MM.1S (cell line): ENCODE measurements at regions not wholly inside any gene's neighbourhood (a gene's known extent, or its start where the extent isn't known, plus 50 kb on each side); places are given as distances from the start of the nearest gene placed in this dataset.

Experiments
- DNase-seq: peaks from one replicate; pipeline ENCODE4 v3.0.0-alpha.2; 2015
- H2AFZ ChIP-seq: fragments of 300-600 bp; sonication (generic); 2 replicates; pipeline ENCODE4 v1.6.0; 2016; ENCODE audit warnings: antibody characterized with exemption, low read length
- H3F3A ChIP-seq: fragments of 300-600 bp; sonication (generic); 2 replicates; pipeline ENCODE4 v1.6.1; 2016; ENCODE audit warnings: mild to moderate bottlenecking, antibody characterized with exemption, low read length, moderate library complexity, mixed read lengths; ENCODE audit not compliant: insufficient read depth
- H3K27ac ChIP-seq: fragments of 300-600 bp; sonication (generic); 2 replicates; pipeline ENCODE4 v1.5.1; 2016; ENCODE audit warnings: mild to moderate bottlenecking, low read length
- H3K27me3 ChIP-seq: fragments of 300-600 bp; sonication (generic); replicated peaks from 2 replicates; pipeline ENCODE4 v1.6.0; 2016; ENCODE audit warnings: low read length; ENCODE audit not compliant: insufficient read depth
- H3K36me3 ChIP-seq: fragments of 300-600 bp; sonication (generic); replicated peaks from 2 replicates; pipeline ENCODE4 v1.6.1; 2016; ENCODE audit warnings: mild to moderate bottlenecking, low read length, mixed read lengths; ENCODE audit not compliant: insufficient read depth
- H3K4me1 ChIP-seq: fragments of 300-600 bp; sonication (generic); 2 replicates; pipeline ENCODE4 v1.6.1; 2016; ENCODE audit warnings: low read length, mixed read lengths
- H3K4me2 ChIP-seq: fragments of 300-600 bp; sonication (generic); 2 replicates; pipeline ENCODE4 v1.6.0; 2016; ENCODE audit warnings: low read depth, low read length
- H3K4me3 ChIP-seq: fragments of 300-600 bp; sonication (generic); 2 replicates; pipeline ENCODE4 v1.5.1; 2016; ENCODE audit warnings: low read length, mixed read lengths
- H3K79me2 ChIP-seq: fragments of 300-600 bp; sonication (generic); 2 replicates; pipeline ENCODE4 v1.6.1; 2016; ENCODE audit warnings: mixed run types, low read length, mixed read lengths
- H3K9ac ChIP-seq: fragments of 300-600 bp; sonication (generic); 2 replicates; pipeline ENCODE4 v1.6.1; 2016; ENCODE audit warnings: low read length, mixed read lengths
- H3K9me2 ChIP-seq: fragments of 300-600 bp; sonication (generic); replicated peaks from 2 replicates; pipeline ENCODE4 v1.6.1; 2016; ENCODE audit warnings: mild to moderate bottlenecking, low read length, mixed read lengths; ENCODE audit not compliant: insufficient read depth
- H3K9me3 ChIP-seq: fragments of 300-600 bp; sonication (generic); replicated peaks from 2 replicates; pipeline ENCODE4 v1.6.1; 2016; ENCODE audit warnings: mild to moderate bottlenecking, low read length, mixed read lengths; ENCODE audit not compliant: insufficient read depth
- H4K20me1 ChIP-seq: fragments of 300-600 bp; sonication (generic); 2 replicates; pipeline ENCODE4 v1.6.1; 2016; ENCODE audit warnings: mild to moderate bottlenecking, low read length, moderate library complexity, mixed read lengths; ENCODE audit not compliant: insufficient read depth
- CTCF ChIP-seq: fragments of 300-600 bp; sonication (generic); IDR thresholded peaks from 2 replicates; pipeline ENCODE4 v1.5.1; 2016; ENCODE audit warnings: antibody characterized with exemption, low read length, mixed read lengths
- EZH2 ChIP-seq: fragments of 300-600 bp; sonication (generic); optimal IDR thresholded peaks from 2 replicates; pipeline ENCODE3; 2017; ENCODE audit warnings: low read depth, mild to moderate bottlenecking, antibody characterized with exemption, low read length, mixed read lengths
- EZH2phosphoT487 ChIP-seq: fragments of 300-600 bp; sonication (generic); IDR thresholded peaks from 2 replicates; pipeline ENCODE4 v1.6.1; 2018; ENCODE audit warnings: antibody characterized with exemption, low read length

DNA sequence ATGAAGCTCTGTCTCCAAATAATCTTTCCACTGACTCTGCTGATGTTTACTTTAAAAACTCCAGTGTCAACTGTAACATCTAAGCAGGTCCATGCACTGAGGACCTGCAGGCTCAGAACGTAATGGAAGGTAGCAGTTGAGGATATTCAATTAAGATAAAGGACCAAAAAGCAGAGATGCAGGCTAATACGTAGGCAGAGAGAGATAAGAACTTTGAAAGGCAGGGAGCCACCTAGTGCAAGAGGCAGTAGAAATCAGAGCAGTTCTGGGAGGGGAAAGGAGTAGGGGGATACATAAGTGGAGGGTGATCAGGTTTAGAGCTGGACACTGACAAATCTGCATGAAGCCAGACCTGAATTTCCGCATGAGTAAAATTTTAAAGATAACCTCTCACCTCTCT, 114.5 kb upstream of the POM121L12 start:
- no peaks in the 10 kb centered on the region for H3F3A ChIP-seq
- no peak for TF ChIP-seq EZH2phosphoT487
- TF ChIP-seq EZH2, result no peak
- no peak for TF ChIP-seq CTCF
- no peaks in the 10 kb centered on the region for H3K27me3 ChIP-seq
- H3K4me3 ChIP-seq, result no peak overlapping the region
- no peaks in the 10 kb centered on the region for H3K79me2 ChIP-seq
- no peaks in the 10 kb centered on the region for H3K9me2 ChIP-seq
- H4K20me1 ChIP-seq, result no peaks in the 10 kb centered on the region
- H3K27ac ChIP-seq, result no peak overlapping the region
- H3K9ac ChIP-seq, result no peak overlapping the region
- DNase-seq, result no peak
- H3K4me2 ChIP-seq, result no peak overlapping the region
- no peak overlapping the region for H2AFZ ChIP-seq
- H3K9me3 ChIP-seq, result no peaks in the 10 kb centered on the region
- H3K36me3 ChIP-seq, result no peaks in the 10 kb centered on the region
- no peaks in the 10 kb centered on the region for H3K4me1 ChIP-seq

DNA sequence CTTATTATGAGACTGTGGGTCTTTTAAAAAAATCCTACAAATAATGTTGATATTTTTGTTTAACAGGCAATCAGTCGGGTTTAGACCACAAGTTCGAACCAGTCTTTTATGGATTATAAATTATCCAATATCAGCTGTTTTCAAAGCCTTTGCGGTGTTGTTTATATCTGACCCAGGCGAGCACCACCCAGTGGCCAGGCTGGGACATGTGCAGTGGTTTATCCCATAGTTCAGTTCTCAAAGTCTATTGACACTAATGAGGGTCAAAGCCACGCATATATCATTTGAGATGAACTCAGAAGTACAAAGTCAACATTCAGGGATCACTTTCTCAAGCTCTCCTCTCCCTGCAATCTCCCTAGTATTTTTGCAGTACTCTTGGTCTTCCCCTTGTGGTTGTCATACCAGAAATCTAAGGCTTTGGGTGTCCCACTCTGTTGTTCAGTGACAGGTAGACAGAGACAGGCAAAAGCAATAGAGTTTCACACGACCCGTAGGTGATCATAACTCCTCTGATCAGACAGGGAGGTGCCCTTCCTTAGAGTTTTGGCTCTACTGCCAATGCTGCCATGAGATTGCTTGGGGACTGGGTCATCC, 117.4 kb upstream of the POM121L12 start:
- Histone ChIP-seq H3K4me1 (no peaks in the 10 kb centered on the region), H3K9ac (no peak overlapping the region), H3K27ac (no peak overlapping the region), H3K4me2 (no peak overlapping the region), H3K27me3 (no peaks in the 10 kb centered on the region), H3K36me3 (no peaks in the 10 kb centered on the region), H2AFZ (no peak overlapping the region), H3K9me2 (no peaks in the 10 kb centered on the region), H3F3A (no peaks in the 10 kb centered on the region), H4K20me1 (no peaks in the 10 kb centered on the region), H3K9me3 (no peaks in the 10 kb centered on the region), H3K4me3 (no peak overlapping the region), H3K79me2 (no peaks in the 10 kb centered on the region)
- no peak for DNase-seq
- TF ChIP-seq EZH2phosphoT487, result no peak
- peak; percentile 30 for TF ChIP-seq CTCF
- no peak for TF ChIP-seq EZH2

GRCh38 chr7:52911795-52912194, 123.6 kb upstream of the POM121L12 start:
- no peak for DNase-seq
- Histone ChIP-seq H2AFZ (no peak overlapping the region), H4K20me1 (no peaks in the 10 kb centered on the region), H3K9me3 (no peaks in the 10 kb centered on the region), H3K27me3 (no peaks in the 10 kb centered on the region), H3K9me2 (no peaks in the 10 kb centered on the region), H3K36me3 (no peaks in the 10 kb centered on the region), H3K9ac (no peak overlapping the region), H3K79me2 (no peaks in the 10 kb centered on the region), H3K27ac (no peak overlapping the region), H3K4me1 (peaks cover 19% of the 10 kb centered on the region), H3K4me3 (no peak overlapping the region), H3K4me2 (no peak overlapping the region), H3F3A (peaks cover 10% of the 10 kb centered on the region; the same call in 1 of the 2 replicates)
- TF ChIP-seq EZH2phosphoT487, result no peak
- no peak for TF ChIP-seq CTCF
